ENCODE measurements at regions not wholly inside any gene's neighbourhood (a gene's known extent, or its start where the extent isn't known, plus 50 kb on each side); places are given as distances from the start of the nearest gene placed in this dataset.

- TF ChIP-seq, protein P1, sequence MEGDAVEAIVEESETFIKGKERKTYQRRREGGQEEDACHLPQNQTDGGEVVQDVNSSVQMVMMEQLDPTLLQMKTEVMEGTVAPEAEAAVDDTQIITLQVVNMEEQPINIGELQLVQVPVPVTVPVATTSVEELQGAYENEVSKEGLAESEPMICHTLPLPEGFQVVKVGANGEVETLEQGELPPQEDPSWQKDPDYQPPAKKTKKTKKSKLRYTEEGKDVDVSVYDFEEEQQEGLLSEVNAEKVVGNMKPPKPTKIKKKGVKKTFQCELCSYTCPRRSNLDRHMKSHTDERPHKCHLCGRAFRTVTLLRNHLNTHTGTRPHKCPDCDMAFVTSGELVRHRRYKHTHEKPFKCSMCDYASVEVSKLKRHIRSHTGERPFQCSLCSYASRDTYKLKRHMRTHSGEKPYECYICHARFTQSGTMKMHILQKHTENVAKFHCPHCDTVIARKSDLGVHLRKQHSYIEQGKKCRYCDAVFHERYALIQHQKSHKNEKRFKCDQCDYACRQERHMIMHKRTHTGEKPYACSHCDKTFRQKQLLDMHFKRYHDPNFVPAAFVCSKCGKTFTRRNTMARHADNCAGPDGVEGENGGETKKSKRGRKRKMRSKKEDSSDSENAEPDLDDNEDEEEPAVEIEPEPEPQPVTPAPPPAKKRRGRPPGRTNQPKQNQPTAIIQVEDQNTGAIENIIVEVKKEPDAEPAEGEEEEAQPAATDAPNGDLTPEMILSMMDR (IDR thresholded peaks at IDR 0.05): no peak
- TF ChIP-seq POLR2A (IDR thresholded peaks at IDR 0.05): no peak
Measured at GRCh38 chr13:67844574-67844973, 614.4 kb upstream of the PCDH9 start.
